IMR-90 (cell line): ENCODE measurements at regions not wholly inside any gene's neighbourhood (a gene's known extent, or its start where the extent isn't known, plus 50 kb on each side); places are given as distances from the start of the nearest gene placed in this dataset.

Experiments
- ATAC-seq: fragments of 200-7000 bp; cut with Tn5 transposase; 2 replicates; pipeline ENCODE4 v1.9.1; 2020; ENCODE audit warnings: low read depth, mild to moderate bottlenecking, moderate library complexity
- BruUV-seq: library from RNA; stranded (reverse); fragments of 400-500 nt; replicated peaks from 2 replicates; lab custom pipeline; 2021; lab: Mats Ljungman, UMichigan
- CTCF ChIA-PET: fragments of 300-600 bp; formaldehyde crosslinking; extraction: SDS; loops from one replicate; lab custom pipeline; 2021; ENCODE audit warnings: antibody characterized with exemption; lab: Yijun Ruan, JAX
- POLR2A ChIA-PET: fragments of 300-600 bp; sonication (Branson Sonifier 250); formaldehyde crosslinking; loops from one replicate; lab custom pipeline; 2022; ENCODE audit warnings: antibody characterized with exemption; ENCODE audit not compliant: unreplicated experiment; lab: Charles Lee
- DNase-seq: peaks from one replicate; pipeline ENCODE4 v3.0.0; 2013
- H2AFZ ChIP-seq: replicated peaks from 2 replicates; pipeline ENCODE3; 2013; ENCODE audit warnings: low read length, mild to moderate bottlenecking; ENCODE audit not compliant: poor library complexity
- H2AK5ac ChIP-seq: 2 replicates; pipeline ENCODE4 v1.6.1; 2013; ENCODE audit warnings: low read depth, low read length, inconsistent platforms
- H2AK9ac ChIP-seq: replicated peaks from 2 replicates; pipeline ENCODE3; 2013; ENCODE audit warnings: mild to moderate bottlenecking, low read depth, low read length, moderate library complexity; ENCODE audit not compliant: poor library complexity
- H2BK120ac ChIP-seq: 2 replicates; pipeline ENCODE4 v1.6.1; 2013; ENCODE audit warnings: low read depth, low read length, inconsistent platforms
- H2BK15ac ChIP-seq: 3 replicates; pipeline ENCODE4 v1.6.1; 2013; ENCODE audit warnings: low read depth, low read length, inconsistent platforms
- H2BK20ac ChIP-seq: 2 replicates; pipeline ENCODE4 v1.6.1; 2013; ENCODE audit warnings: low read depth, mild to moderate bottlenecking, inconsistent platforms, low read length, moderate library complexity
- H2BK5ac ChIP-seq: 2 replicates; pipeline ENCODE4 v1.6.1; 2013; ENCODE audit warnings: mild to moderate bottlenecking, low read depth, low read length, inconsistent platforms; ENCODE audit not compliant: poor library complexity, severe bottlenecking
- H3K14ac ChIP-seq: replicated peaks from 2 replicates; pipeline ENCODE4 v1.6.1; 2013; ENCODE audit warnings: low read depth, low read length, inconsistent platforms
- H3K18ac ChIP-seq: 2 replicates; pipeline ENCODE4 v1.6.1; 2013; ENCODE audit warnings: low read depth, low read length, control low read depth
- H3K23ac ChIP-seq: 2 replicates; pipeline ENCODE4 v1.6.1; 2013; ENCODE audit warnings: low read depth, low read length, inconsistent platforms
- H3K27ac ChIP-seq: 2 replicates; pipeline ENCODE4 v1.5.1; 2013; ENCODE audit warnings: mild to moderate bottlenecking, control low read depth, low read length; ENCODE audit not compliant: insufficient read depth
- H3K27me3 ChIP-seq: 2 replicates; pipeline ENCODE4 v1.6.1; 2013; ENCODE audit warnings: low read length; ENCODE audit not compliant: control insufficient read depth, insufficient read depth
- H3K36me3 ChIP-seq: 2 replicates; pipeline ENCODE4 v1.6.1; 2013; ENCODE audit warnings: low read length, mixed read lengths; ENCODE audit not compliant: control insufficient read depth, insufficient read depth
- H3K4ac ChIP-seq: 2 replicates; pipeline ENCODE4 v1.6.1; 2013; ENCODE audit warnings: low read depth, low read length, inconsistent platforms
- H3K4me1 ChIP-seq: 2 replicates; pipeline ENCODE4 v1.6.1; 2013; ENCODE audit warnings: low read length, mixed read lengths; ENCODE audit not compliant: control insufficient read depth, insufficient read depth
- H3K4me2 ChIP-seq: 2 replicates; pipeline ENCODE4 v1.6.1; 2013; ENCODE audit warnings: low read depth, mild to moderate bottlenecking, control low read depth, low read length, moderate library complexity
- H3K4me3 ChIP-seq: 2 replicates; pipeline ENCODE4 v1.5.1; 2013; ENCODE audit warnings: low read depth, mild to moderate bottlenecking, control low read depth, low read length, moderate library complexity; ENCODE audit not compliant: insufficient read depth
- H3K56ac ChIP-seq: 2 replicates; pipeline ENCODE4 v1.6.1; 2013; ENCODE audit warnings: low read length, inconsistent platforms; ENCODE audit not compliant: insufficient read depth; ENCODE audit errors: extremely low read depth
- H3K79me1 ChIP-seq, 2 experiments: 2 replicates each; pipeline ENCODE4 v1.6.1; 2013; ENCODE audit warnings: low read length in 2 of 2, inconsistent platforms in 1 of 2, low read depth in 1 of 2
- H3K9ac ChIP-seq: 2 replicates; pipeline ENCODE4 v1.6.1; 2013; ENCODE audit warnings: low read depth, low read length, control low read depth
- H3K9me1 ChIP-seq: 2 replicates; pipeline ENCODE4 v1.6.1; 2013; ENCODE audit warnings: low read length, inconsistent platforms; ENCODE audit not compliant: insufficient read depth
- H3K9me3 ChIP-seq: 2 replicates; pipeline ENCODE4 v1.6.1; 2013; ENCODE audit warnings: low read length; ENCODE audit not compliant: control insufficient read depth, insufficient read depth
- H4K20me1 ChIP-seq: 2 replicates; pipeline ENCODE4 v1.6.1; 2013; ENCODE audit warnings: low read length, inconsistent platforms; ENCODE audit not compliant: insufficient read depth
- H4K5ac ChIP-seq: 2 replicates; pipeline ENCODE4 v1.6.1; 2013; ENCODE audit warnings: mild to moderate bottlenecking, low read depth, low read length, control low read depth
- H4K8ac ChIP-seq, 2 experiments: 2 replicates each; pipeline ENCODE4 v1.6.1; 2013; ENCODE audit warnings: low read depth in 2 of 2, low read length in 2 of 2, control low read depth in 1 of 2, inconsistent platforms in 1 of 2
- H4K91ac ChIP-seq: 2 replicates; pipeline ENCODE4 v1.6.1; 2013; ENCODE audit warnings: low read depth, low read length, inconsistent platforms; ENCODE audit not compliant: insufficient read depth
- ELK1 ChIP-seq: fragments of 150-350 bp; IDR thresholded peaks from 2 replicates; pipeline ENCODE4 v1.6.1; 2016; ENCODE audit warnings: low read depth, mild to moderate bottlenecking, low read length, moderate library complexity, borderline replicate concordance
- MAFK ChIP-seq: IDR thresholded peaks from 2 replicates; pipeline ENCODE4 v1.6.1; 2012; ENCODE audit warnings: low read depth, low read length, improper control_type of control experiment
- MXI1 ChIP-seq: IDR thresholded peaks from 2 replicates; pipeline ENCODE4 v1.6.1; 2012; ENCODE audit warnings: low read depth, mild to moderate bottlenecking, low read length, moderate library complexity, borderline replicate concordance
- RAD21 ChIP-seq: IDR thresholded peaks from 2 replicates; pipeline ENCODE4 v1.6.1; 2012; ENCODE audit warnings: low read length, improper control_type of control experiment
- WGBS, 2 experiments: methylation state at CpG; one replicate each; pipeline versions ENCODE4 v1.1.5 to v1.1.7; 2013; ENCODE audit warnings: missing lambda C conversion rate in 2 of 2; ENCODE audit not compliant: insufficient read length in 1 of 2; ENCODE audit errors: extremely low coverage in 2 of 2; 5-methylcytosine and 5-hydroxymethylcytosine counted together
- dilution Hi-C: fragments of 300-500 bp; cut with HindIII; formaldehyde crosslinking; loops from one replicate; pipeline ENCODE4 v1.14.3; 2018; ENCODE audit warnings: low sequenced_read_pairs; ENCODE audit not compliant: unreplicated experiment
- in situ Hi-C: fragments of 300-500 bp; cut with MboI; formaldehyde crosslinking; loops from 3 replicates; pipeline ENCODE4 v1.14.3; 2019; ENCODE audit warnings: low sequenced_read_pairs, inconsistent platforms, mixed read lengths
- intact Hi-C: fragments of 100-400 bp; cut with micrococcal nuclease; formaldehyde crosslinking; loops from 2 replicates; pipeline ENCODE4 v1.10.0; 2022

DNA sequence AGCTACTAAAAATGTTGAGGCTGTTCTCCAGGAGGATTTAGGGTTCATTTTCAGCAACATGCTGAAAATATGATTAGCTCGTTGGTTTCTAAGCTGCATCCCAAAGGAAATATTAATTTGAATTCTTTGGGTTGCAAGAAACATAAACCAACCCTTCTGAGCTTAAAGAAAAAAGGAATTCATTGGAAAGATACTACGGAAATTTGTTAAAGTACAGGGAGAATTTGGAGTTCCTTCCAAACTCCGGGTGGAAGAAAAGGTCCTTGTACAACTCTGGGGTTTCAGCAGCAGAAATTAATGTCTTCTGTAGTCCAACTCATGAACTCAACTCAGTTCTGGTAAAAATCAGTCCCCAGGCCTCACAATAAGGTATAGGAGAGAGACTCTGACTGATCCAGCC is 712.9 kb downstream of the UTRN start:
- H3K4me1 ChIP-seq = no peaks in the 10 kb centered on the region
- POLR2A ChIA-PET = no interaction called here
- dilution Hi-C loops (no loop called here), in situ Hi-C loops (no loop called here), intact Hi-C loops (no loop called here)
- no peak overlapping the region for H4K8ac ChIP-seq
- H2BK15ac ChIP-seq = no peak overlapping the region
- ATAC-seq (no peak), DNase-seq (no peak)
- TF ChIP-seq RAD21 (no peak), ELK1 (no peak), MAFK (no peak), MXI1 (no peak)
- no peak overlapping the region for H3K4ac ChIP-seq
- no peak overlapping the region for H2AK5ac ChIP-seq
- no peaks in the 10 kb centered on the region for H3K36me3 ChIP-seq
- CTCF ChIA-PET = no interaction called here
- H2BK5ac ChIP-seq = no peak overlapping the region
- H2BK120ac ChIP-seq = no peak overlapping the region
- WGBS, 2 experiments = no CpG with 5 or more reads among the region's 3 CpGs
- H3K9me1 ChIP-seq = no peaks in the 10 kb centered on the region
- no peak overlapping the region for H3K4me2 ChIP-seq
- H2AFZ ChIP-seq = no peak overlapping the region
- no peaks in the 10 kb centered on the region for H3K27me3 ChIP-seq
- H3K9ac ChIP-seq = no peak overlapping the region
- no peaks in the 10 kb centered on the region; the same call in 1 of the 2 replicates for H3K9me3 ChIP-seq
- no peak overlapping the region for H3K23ac ChIP-seq
- H4K91ac ChIP-seq = no peak overlapping the region
- H4K20me1 ChIP-seq = no peaks in the 10 kb centered on the region
- no peak overlapping the region for H3K4me3 ChIP-seq
- BruUV-seq = no TSS peak
- no peaks in the 10 kb centered on the region for H3K79me1 ChIP-seq
- H3K18ac ChIP-seq = no peak overlapping the region
- H2BK20ac ChIP-seq = no peak overlapping the region
- H3K14ac ChIP-seq = no peak overlapping the region
- H4K5ac ChIP-seq = no peak overlapping the region
- no peak overlapping the region for H2AK9ac ChIP-seq
- no peak overlapping the region for H3K56ac ChIP-seq
- H3K27ac ChIP-seq = no peak overlapping the region
